Endothelial cell of umbilical vein (primary cell): ENCODE measurements at regions not wholly inside any gene's neighbourhood (a gene's known extent, or its start where the extent isn't known, plus 50 kb on each side); places are given as distances from the start of the nearest gene placed in this dataset.

ENCODE experiments used
- BruUV-seq: library from RNA; stranded (reverse); fragments of 400-500 nt; replicated peaks from 2 replicates; lab custom pipeline; 2021; lab: Mats Ljungman, UMichigan
- CTCF ChIA-PET: fragments of 300-600, 350-600 bp; sonication (Branson Sonifier 250); formaldehyde crosslinking; loops from one replicate; lab custom pipeline; 2021; ENCODE audit warnings: antibody characterized with exemption, inconsistent platforms; lab: Charles Lee
- POLR2A ChIA-PET: fragments of 300-600, 350-600 bp; sonication (Branson Sonifier 250); formaldehyde crosslinking; loops from one replicate; lab custom pipeline; 2021; ENCODE audit warnings: antibody characterized with exemption, inconsistent platforms; lab: Charles Lee
- DNase-seq: peaks from one replicate; pipeline ENCODE4 v3.0.0-alpha.2; 2011; ENCODE audit warnings: low read depth, low spot score
- FAIRE-seq: peaks from 2 replicates; lab custom pipeline; 2011; peaks lifted over from hg19 to GRCh38; lab: Jason Lieb, UNC
- H2AFZ ChIP-seq: 2 replicates; pipeline ENCODE4 v1.6.0; 2012; ENCODE audit warnings: low read depth, low read length, control low read depth, inconsistent platforms
- H3K27ac ChIP-seq: 2 replicates; pipeline ENCODE4 v1.5.1; 2011; ENCODE audit warnings: low read depth, mild to moderate bottlenecking, control low read depth, low read length, moderate library complexity; ENCODE audit not compliant: insufficient read depth
- H3K27me3 ChIP-seq, 2 experiments: 2 replicates each; pipeline versions ENCODE4 v1.6.0 to v1.6.1; 2011; ENCODE audit warnings: low read length in 2 of 2, mixed read lengths in 1 of 2; ENCODE audit not compliant: control insufficient read depth in 2 of 2, insufficient read depth in 2 of 2
- H3K36me3 ChIP-seq, 2 experiments: 2 replicates in 1 of 2; 3 replicates in 1 of 2; pipeline ENCODE4 v1.5.1; 2011; ENCODE audit warnings: low read length in 2 of 2, mild to moderate bottlenecking in 1 of 2, moderate library complexity in 1 of 2; ENCODE audit not compliant: control insufficient read depth in 2 of 2, insufficient read depth in 2 of 2; ENCODE audit errors: extremely low read depth in 1 of 2
- H3K4me1 ChIP-seq: 3 replicates; pipeline ENCODE4 v1.5.1; 2011; ENCODE audit warnings: mild to moderate bottlenecking, low read length; ENCODE audit not compliant: control insufficient read depth, insufficient read depth; ENCODE audit errors: extremely low read depth
- H3K4me2 ChIP-seq: 2 replicates; pipeline ENCODE4 v1.6.1; 2011; ENCODE audit warnings: low read length, control low read depth, mixed read lengths; ENCODE audit not compliant: insufficient read depth
- H3K4me3 ChIP-seq, 3 experiments: fragments of 200-600 bp in 1 of 3; sonication (generic), shearing (Covaris generic) in 1 of 3; replicated peaks in 1 of 3; 2 replicates each; pipeline ENCODE4 v1.5.1; 2011 to 2016; ENCODE audit warnings: control low read depth in 3 of 3, low read length in 3 of 3, mild to moderate bottlenecking in 2 of 3, inconsistent platforms in 1 of 3, low read depth in 1 of 3, moderate library complexity in 1 of 3; ENCODE audit not compliant: insufficient read depth in 1 of 3
- H3K79me2 ChIP-seq: 2 replicates; pipeline ENCODE4 v1.6.0; 2012; ENCODE audit warnings: low read length, inconsistent platforms; ENCODE audit not compliant: control insufficient read depth, insufficient read depth
- H3K9ac ChIP-seq: replicated peaks from 2 replicates; pipeline ENCODE3; 2011; ENCODE audit warnings: low read length, control low read depth; ENCODE audit not compliant: insufficient read depth; ENCODE audit errors: extremely low read depth
- H3K9me1 ChIP-seq: replicated peaks from 3 replicates; pipeline ENCODE4 v1.6.0; 2011; ENCODE audit warnings: mild to moderate bottlenecking, low read length; ENCODE audit not compliant: control insufficient read depth, insufficient read depth; ENCODE audit errors: extremely low read depth
- H3K9me3 ChIP-seq: replicated peaks from 2 replicates; pipeline ENCODE4 v1.5.1; 2012; ENCODE audit warnings: low read length, inconsistent platforms; ENCODE audit not compliant: control insufficient read depth, insufficient read depth
- H4K20me1 ChIP-seq: replicated peaks from 2 replicates; pipeline ENCODE3; 2011; ENCODE audit warnings: mild to moderate bottlenecking, low read length; ENCODE audit not compliant: control insufficient read depth, insufficient read depth; ENCODE audit errors: extremely low read depth
- CTCF ChIP-seq, 2 donors: IDR thresholded peaks; 1 replicate in 1 of 2; 2 replicates in 1 of 2; pipeline ENCODE4 v1.5.1; 2011; ENCODE audit warnings: low read length in 2 of 2, mild to moderate bottlenecking in 2 of 2, moderate library complexity in 2 of 2, control low read depth in 1 of 2, inconsistent platforms in 1 of 2, low read depth in 1 of 2; ENCODE audit not compliant: insufficient read depth in 1 of 2; ENCODE audit errors: extremely low read depth in 1 of 2
- EZH2 ChIP-seq: IDR thresholded peaks from 2 replicates; pipeline ENCODE4 v1.6.1; 2012; ENCODE audit warnings: borderline replicate concordance, low read depth, mild to moderate bottlenecking, moderate library complexity, low read length, inconsistent platforms; ENCODE audit not compliant: severe bottlenecking
- FOS ChIP-seq: IDR thresholded peaks from 2 replicates; pipeline ENCODE4 v1.6.1; 2011; ENCODE audit warnings: mild to moderate bottlenecking, low read length, moderate library complexity, borderline replicate concordance; ENCODE audit not compliant: insufficient read depth
- GATA2 ChIP-seq: IDR thresholded peaks from 2 replicates; pipeline ENCODE4 v1.7.0; 2011; ENCODE audit warnings: low read depth, mild to moderate bottlenecking, moderate library complexity, mixed read lengths, low read length; ENCODE audit not compliant: insufficient read length, insufficient read depth
- MAX ChIP-seq: IDR thresholded peaks from 2 replicates; pipeline ENCODE4 v1.6.1; 2011; ENCODE audit not compliant: insufficient read depth, insufficient read length
- POLR2A ChIP-seq: IDR thresholded peaks from 2 replicates; pipeline ENCODE4 v1.6.1; 2012; ENCODE audit warnings: low read depth, mild to moderate bottlenecking, control low read depth, low read length
- dilution Hi-C: fragments of 300-500 bp; cut with MboI; formaldehyde crosslinking; loops from one replicate; pipeline ENCODE4 v1.15.0; 2019; ENCODE audit warnings: low sequenced_read_pairs; ENCODE audit not compliant: extremely low pct_ligation_motif_present
- intact Hi-C: fragments of 100-400 bp; cut with micrococcal nuclease; formaldehyde crosslinking; loops from one replicate; pipeline ENCODE4 v1.10.0; 2022

- FAIRE-seq: no peak
Observed at GRCh38 chr21:41111681-41112080, 56.3 kb upstream of the BACE2 start.

More at GRCh38 chr21:41111681-41112080, 56.3 kb upstream of the BACE2 start:
- no peaks in the 10 kb centered on the region for H3K4me1 ChIP-seq
- intact Hi-C loops (no loop called here), dilution Hi-C loops (no loop called here)
- no peak overlapping the region for H3K4me3 ChIP-seq
- no peaks in the 10 kb centered on the region for H3K9me3 ChIP-seq
- H3K27ac ChIP-seq: no peak overlapping the region
- no peaks in the 10 kb centered on the region for H4K20me1 ChIP-seq
- TF ChIP-seq MAX (no peak), FOS (no peak), POLR2A (no peak), GATA2 (no peak), EZH2 (no peak), CTCF (IDR thresholded peaks at IDR 0.05; ENCODE audit: extremely low read depth in 1 of 2, insufficient read depth in 1 of 2, low read depth in 1 of 2, low read length in 2 of 2) (no peak)
- POLR2A ChIA-PET: no interaction called here
- H3K79me2 ChIP-seq: no peaks in the 10 kb centered on the region
- CTCF ChIA-PET: no interaction called here
- no peaks in the 10 kb centered on the region for H3K9me1 ChIP-seq
- H3K36me3 ChIP-seq: no peaks in the 10 kb centered on the region
- no peak for DNase-seq
- H3K9ac ChIP-seq: no peak overlapping the region
- H3K4me2 ChIP-seq: no peak overlapping the region
- H3K27me3 ChIP-seq: no peaks in the 10 kb centered on the region
- H2AFZ ChIP-seq: no peak overlapping the region
- BruUV-seq: no TSS peak
